Osteoblast (primary cell): ENCODE measurements at regions not wholly inside any gene's neighbourhood (a gene's known extent, or its start where the extent isn't known, plus 50 kb on each side); places are given as distances from the start of the nearest gene placed in this dataset.
"Not testable (repeated sequence)": the region's sequence is repeated elsewhere in the genome, so short reads cannot be mapped to it uniquely, and the experiment has no call there.

ENCODE experiments used
- DNase-seq: peaks from one replicate; pipeline ENCODE4 v3.0.0; 2011; ENCODE audit warnings: low spot score, mixed read lengths; ENCODE audit not compliant: insufficient read length; ENCODE audit errors: missing footprints
- H2AFZ ChIP-seq: 2 replicates; pipeline ENCODE4 v1.6.0; 2011; ENCODE audit warnings: mild to moderate bottlenecking, low read length
- H3K27ac ChIP-seq: 2 replicates; pipeline ENCODE4 v1.5.1; 2011; ENCODE audit warnings: mild to moderate bottlenecking, low read depth, low read length, moderate library complexity
- H3K27me3 ChIP-seq: 2 replicates; pipeline ENCODE4 v1.6.0; 2012; ENCODE audit warnings: mild to moderate bottlenecking, control low read depth, inconsistent platforms, low read length, moderate library complexity; ENCODE audit not compliant: insufficient read depth
- H3K36me3 ChIP-seq: 2 replicates; pipeline ENCODE4 v1.5.1; 2011; ENCODE audit warnings: mild to moderate bottlenecking, low read length, control low read depth, moderate library complexity; ENCODE audit not compliant: insufficient read depth
- H3K4me1 ChIP-seq: 2 replicates; pipeline ENCODE4 v1.5.1; 2011; ENCODE audit warnings: mild to moderate bottlenecking, low read length, control low read depth, moderate library complexity; ENCODE audit not compliant: insufficient read depth
- H3K4me2 ChIP-seq: 2 replicates; pipeline ENCODE4 v1.6.0; 2011; ENCODE audit warnings: mild to moderate bottlenecking, low read length; ENCODE audit not compliant: insufficient read depth
- H3K4me3 ChIP-seq: fragments of 200-600 bp; sonication (generic); 3 replicates; pipeline ENCODE4 v1.5.1; 2012; ENCODE audit warnings: mild to moderate bottlenecking, low read length, inconsistent platforms; ENCODE audit not compliant: insufficient read depth
- H3K79me2 ChIP-seq: 2 replicates; pipeline ENCODE4 v1.6.0; 2012; ENCODE audit warnings: mild to moderate bottlenecking, low read length, control low read depth, inconsistent platforms; ENCODE audit not compliant: insufficient read depth
- H3K9me3 ChIP-seq: 2 replicates; pipeline ENCODE4 v1.5.1; 2011; ENCODE audit warnings: low read depth, low read length, control low read depth
- H4K20me1 ChIP-seq: 2 replicates; pipeline ENCODE4 v1.6.0; 2012; ENCODE audit warnings: mild to moderate bottlenecking, low read length, control low read depth; ENCODE audit not compliant: insufficient read depth
- CTCF ChIP-seq: IDR thresholded peaks from 2 replicates; pipeline ENCODE4 v1.5.1; 2011; ENCODE audit warnings: mild to moderate bottlenecking, low read depth, low read length, moderate library complexity; ENCODE audit errors: extremely low read depth

GRCh38 chr13:22883262-22883840 lies 297.4 kb upstream of the SGCG start:
- no peaks in the 10 kb centered on the region for H4K20me1 ChIP-seq
- no peak for TF ChIP-seq CTCF
- no peak for DNase-seq
- no peaks in the 10 kb centered on the region for H3K36me3 ChIP-seq
- no peak overlapping the region for H2AFZ ChIP-seq
- no peak overlapping the region for H3K27ac ChIP-seq
- H3K4me3 ChIP-seq: no peak overlapping the region
- no peak overlapping the region for H3K4me2 ChIP-seq
- no peaks in the 10 kb centered on the region for H3K4me1 ChIP-seq
- H3K27me3 ChIP-seq: no peaks in the 10 kb centered on the region
- H3K9me3 ChIP-seq: no peaks in the 10 kb centered on the region
- H3K79me2 ChIP-seq: no peaks in the 10 kb centered on the region

GRCh38 chr13:22883956-22884355 lies 296.8 kb upstream of the SGCG start:
- TF ChIP-seq CTCF: no peak
- H3K4me2 ChIP-seq: no peak overlapping the region

GRCh38 chr13:22886061-22886460 lies 294.7 kb upstream of the SGCG start:
- DNase-seq, H3K36me3 ChIP-seq, H4K20me1 ChIP-seq, H3K27me3 ChIP-seq, H3K4me1 ChIP-seq, H3K4me2 ChIP-seq, H3K79me2 ChIP-seq, H3K4me3 ChIP-seq, H3K9me3 ChIP-seq, H2AFZ ChIP-seq, H3K27ac ChIP-seq: not testable (repeated sequence)

More at GRCh38 chr13:22883956-22884355, 296.8 kb upstream of the SGCG start:
- DNase-seq: no peak
- Histone ChIP-seq H3K27ac (no peak overlapping the region), H3K27me3 (no peaks in the 10 kb centered on the region), H2AFZ (no peak overlapping the region), H3K4me1 (no peaks in the 10 kb centered on the region), H3K9me3 (no peaks in the 10 kb centered on the region), H3K4me3 (no peak overlapping the region), H4K20me1 (no peaks in the 10 kb centered on the region), H3K36me3 (no peaks in the 10 kb centered on the region), H3K79me2 (no peaks in the 10 kb centered on the region)

- not testable (repeated sequence) for H4K20me1 ChIP-seq, H3K4me1 ChIP-seq, H3K27me3 ChIP-seq, H3K79me2 ChIP-seq, H3K27ac ChIP-seq, H3K36me3 ChIP-seq, H3K4me2 ChIP-seq, H2AFZ ChIP-seq, H3K4me3 ChIP-seq, H3K9me3 ChIP-seq, DNase-seq
Measured at GRCh38 chr13:22889376-22889775, 291.4 kb upstream of the SGCG start.

- no peak for DNase-seq
- Histone ChIP-seq H3K9me3 (no peaks in the 10 kb centered on the region), H3K27ac (no peak overlapping the region), H3K36me3 (no peaks in the 10 kb centered on the region), H3K27me3 (no peaks in the 10 kb centered on the region), H3K4me3 (no peak overlapping the region), H2AFZ (no peak overlapping the region), H3K4me2 (no peak overlapping the region), H3K79me2 (no peaks in the 10 kb centered on the region), H3K4me1 (no peaks in the 10 kb centered on the region), H4K20me1 (no peaks in the 10 kb centered on the region)
- no peak for TF ChIP-seq CTCF
Measured at GRCh38 chr13:22893204-22893603, 287.6 kb upstream of the SGCG start.
